A204.1 (cell line): ENCODE measurements at regions not wholly inside any gene's neighbourhood (a gene's known extent, or its start where the extent isn't known, plus 50 kb on each side); places are given as distances from the start of the nearest gene placed in this dataset.

Experiments used
- FAIRE-seq: peaks from 2 replicates; lab custom pipeline; 2012; peaks lifted over from hg19 to GRCh38; lab: Jason Lieb, UNC

GRCh38 chrX:9317176-9317575 is 147.7 kb upstream of the TBL1X start:
- FAIRE-seq: no peak

DNA sequence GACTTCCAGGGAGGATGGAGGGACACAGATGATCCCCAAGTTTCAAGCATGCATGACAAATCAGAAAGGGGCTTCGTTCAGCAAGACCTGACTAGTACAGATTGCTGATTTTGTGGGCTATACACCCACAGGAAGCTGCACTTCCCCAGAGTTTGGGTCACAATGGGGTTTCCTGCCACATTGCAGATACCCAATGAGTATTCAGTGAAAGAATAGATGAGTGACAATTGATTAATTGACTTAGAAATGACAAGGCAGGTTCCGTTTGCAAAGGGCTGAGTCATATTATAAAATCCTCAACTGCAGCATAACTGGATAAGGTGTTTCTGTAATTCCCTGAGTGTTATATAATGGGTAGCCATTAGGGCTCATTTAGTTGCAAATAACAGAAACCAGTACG is 146.6 kb upstream of the TBL1X start:
- FAIRE-seq: no peak

DNA sequence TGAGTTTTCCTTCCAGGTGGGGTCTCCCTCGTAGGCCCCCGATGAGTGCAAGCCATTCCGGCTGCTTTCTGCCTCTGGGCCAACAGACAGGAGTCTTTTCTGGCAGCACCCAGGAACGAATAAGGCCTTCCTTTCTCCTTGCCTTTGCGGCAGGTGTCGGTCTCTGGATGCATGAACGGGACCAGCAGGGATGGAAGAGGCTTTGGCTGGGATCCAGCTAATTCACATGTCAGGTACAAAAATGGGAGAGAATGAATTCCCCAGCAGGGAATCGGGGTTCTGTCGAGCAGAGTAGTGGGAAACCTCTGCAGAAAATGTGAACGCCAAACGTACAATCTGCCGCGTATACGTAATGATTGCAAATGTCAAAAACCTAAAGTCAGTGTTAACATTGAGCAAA is 146.1 kb upstream of the TBL1X start:
- FAIRE-seq: no peak

DNA sequence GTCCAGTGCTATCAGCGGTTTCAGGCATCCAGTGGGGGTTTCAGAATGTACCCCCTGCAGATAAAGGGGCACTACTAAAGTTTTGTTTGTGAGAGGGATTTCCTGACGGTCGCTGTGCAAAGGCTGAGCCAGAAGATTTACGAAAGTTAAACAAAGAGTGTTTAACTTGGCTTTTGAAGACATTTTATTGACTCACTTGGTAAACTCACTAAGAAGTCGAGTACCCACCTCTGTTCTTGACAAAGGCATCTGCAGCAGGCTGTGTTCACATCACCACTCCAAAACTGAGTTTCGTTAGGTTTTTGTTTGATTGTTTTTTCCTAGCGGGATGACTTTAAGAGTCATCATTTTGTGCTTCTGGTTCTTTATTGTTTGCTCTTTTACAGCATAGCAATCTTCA is 143.9 kb upstream of the TBL1X start:
- no peak for FAIRE-seq

- FAIRE-seq: no peak
These were observed 140.2 kb upstream of the TBL1X start for GRCh38 chrX:9324676-9325075.

GRCh38 chrX:9326369-9326768 is 138.5 kb upstream of the TBL1X start:
- no peak for FAIRE-seq

GRCh38 chrX:9327086-9327746 is 137.6 kb upstream of the TBL1X start:
- no peak for FAIRE-seq

DNA sequence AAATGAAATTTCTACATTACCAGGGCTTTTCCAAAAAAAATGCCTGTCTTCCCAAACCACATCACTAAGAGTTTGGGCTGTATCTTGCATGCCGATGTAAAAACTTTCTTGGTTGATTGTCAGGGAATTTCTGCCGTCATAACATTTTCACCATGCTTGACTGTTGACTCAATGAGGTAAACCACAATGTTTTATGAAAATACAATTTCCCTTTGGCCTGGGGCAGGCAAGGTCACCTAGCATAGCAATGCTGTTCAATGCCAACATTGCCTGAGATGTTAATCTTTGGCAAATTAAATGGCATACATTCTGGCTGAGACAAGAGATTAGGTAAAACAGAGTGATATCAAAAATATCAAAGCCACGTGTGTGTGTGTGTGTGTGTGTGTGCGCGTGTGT is 137.1 kb upstream of the TBL1X start:
- FAIRE-seq: no peak

DNA sequence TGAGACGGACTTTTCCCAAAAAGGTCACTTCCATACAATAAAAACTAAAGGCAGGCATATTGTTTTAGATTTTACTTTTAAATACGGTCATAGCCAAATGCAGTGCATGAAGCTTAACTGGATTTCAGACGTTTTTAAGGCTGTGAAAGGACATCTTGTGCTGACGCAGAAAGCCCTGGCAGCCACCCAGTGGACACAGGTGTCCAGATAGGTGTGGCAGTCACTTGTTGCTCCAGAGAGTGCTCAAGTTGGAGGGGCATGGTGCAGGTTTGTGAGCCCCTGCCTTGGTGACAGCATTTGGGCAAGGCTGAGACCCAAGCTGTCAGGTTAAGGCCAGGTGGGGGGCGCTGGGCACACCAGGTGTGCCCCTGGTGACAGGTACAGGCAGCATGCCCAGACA is 135.8 kb upstream of the TBL1X start:
- no peak for FAIRE-seq

GRCh38 chrX:9330249-9330982 is 134.4 kb upstream of the TBL1X start:
- FAIRE-seq: no peak

- FAIRE-seq: no peak
These were observed 130.8 kb upstream of the TBL1X start for GRCh38 chrX:9333873-9334560.

- FAIRE-seq: no peak
These were observed 129.6 kb upstream of the TBL1X start for GRCh38 chrX:9335251-9335650.

- no peak for FAIRE-seq
These were observed 128.4 kb upstream of the TBL1X start for GRCh38 chrX:9336456-9336855.

DNA sequence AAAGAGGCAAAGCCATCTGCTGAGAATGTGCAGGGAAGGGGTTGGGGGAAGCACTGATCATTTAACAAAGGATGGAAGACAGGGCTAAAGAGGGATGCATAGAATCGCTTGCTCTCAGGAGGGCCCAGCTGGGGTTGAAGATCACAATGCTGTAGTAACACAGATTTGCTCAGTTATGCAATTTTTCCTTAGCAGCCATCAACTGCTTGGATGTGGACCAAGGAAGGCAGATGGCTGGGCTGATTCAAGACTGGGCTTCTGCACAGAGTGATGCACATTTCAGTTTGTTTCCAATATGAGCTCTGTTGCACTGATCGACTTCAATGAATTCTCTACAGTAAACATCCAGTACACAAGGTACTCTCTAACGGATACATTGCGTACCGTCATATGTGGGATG is 127.8 kb upstream of the TBL1X start:
- FAIRE-seq: no peak

GRCh38 chrX:9338986-9339385 is 125.9 kb upstream of the TBL1X start:
- FAIRE-seq: no peak

DNA sequence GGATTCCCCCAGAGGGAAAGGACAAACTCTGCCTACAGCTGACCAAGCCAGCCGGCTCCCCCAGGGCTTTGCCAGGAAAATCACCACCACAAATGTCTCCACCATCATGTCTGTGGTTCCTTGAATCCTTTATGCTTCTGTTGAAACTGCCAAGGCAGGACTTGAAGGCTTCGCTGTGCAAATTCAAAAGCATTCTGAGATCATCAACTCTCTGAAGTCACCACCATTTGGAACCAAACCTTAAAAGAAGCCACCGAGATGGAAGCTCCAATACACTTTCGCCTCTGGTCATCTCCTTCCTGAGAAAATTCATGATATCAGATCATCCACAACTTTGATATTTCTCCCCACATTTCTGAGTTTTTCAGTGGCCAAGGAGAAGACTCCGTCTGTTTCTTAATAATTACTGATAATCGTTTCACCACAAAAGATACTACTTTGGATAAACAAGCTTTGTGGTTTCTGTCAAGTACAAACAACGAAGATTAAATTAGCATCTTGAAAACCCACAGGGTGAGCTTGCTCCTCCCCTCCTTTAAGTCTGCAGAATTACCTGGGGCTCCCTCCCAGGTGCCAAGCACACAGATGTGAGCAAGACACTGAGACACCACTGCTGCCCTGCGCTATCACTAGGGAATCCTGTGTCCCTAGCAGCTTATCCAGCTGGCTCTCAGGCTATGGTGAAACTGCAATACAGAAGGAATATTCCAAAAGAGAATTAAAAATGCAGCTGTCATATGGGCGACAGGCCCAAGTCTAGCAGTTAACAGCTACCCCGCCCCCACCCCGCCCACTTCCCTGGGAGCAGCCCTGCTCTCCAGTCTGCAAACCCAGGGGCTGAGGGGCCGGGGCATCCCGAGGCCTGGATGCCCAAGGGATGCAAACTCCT is 125.0 kb upstream of the TBL1X start:
- no peak for FAIRE-seq

- no peak for FAIRE-seq
These were observed 124.1 kb upstream of the TBL1X start for GRCh38 chrX:9340598-9341290.

DNA sequence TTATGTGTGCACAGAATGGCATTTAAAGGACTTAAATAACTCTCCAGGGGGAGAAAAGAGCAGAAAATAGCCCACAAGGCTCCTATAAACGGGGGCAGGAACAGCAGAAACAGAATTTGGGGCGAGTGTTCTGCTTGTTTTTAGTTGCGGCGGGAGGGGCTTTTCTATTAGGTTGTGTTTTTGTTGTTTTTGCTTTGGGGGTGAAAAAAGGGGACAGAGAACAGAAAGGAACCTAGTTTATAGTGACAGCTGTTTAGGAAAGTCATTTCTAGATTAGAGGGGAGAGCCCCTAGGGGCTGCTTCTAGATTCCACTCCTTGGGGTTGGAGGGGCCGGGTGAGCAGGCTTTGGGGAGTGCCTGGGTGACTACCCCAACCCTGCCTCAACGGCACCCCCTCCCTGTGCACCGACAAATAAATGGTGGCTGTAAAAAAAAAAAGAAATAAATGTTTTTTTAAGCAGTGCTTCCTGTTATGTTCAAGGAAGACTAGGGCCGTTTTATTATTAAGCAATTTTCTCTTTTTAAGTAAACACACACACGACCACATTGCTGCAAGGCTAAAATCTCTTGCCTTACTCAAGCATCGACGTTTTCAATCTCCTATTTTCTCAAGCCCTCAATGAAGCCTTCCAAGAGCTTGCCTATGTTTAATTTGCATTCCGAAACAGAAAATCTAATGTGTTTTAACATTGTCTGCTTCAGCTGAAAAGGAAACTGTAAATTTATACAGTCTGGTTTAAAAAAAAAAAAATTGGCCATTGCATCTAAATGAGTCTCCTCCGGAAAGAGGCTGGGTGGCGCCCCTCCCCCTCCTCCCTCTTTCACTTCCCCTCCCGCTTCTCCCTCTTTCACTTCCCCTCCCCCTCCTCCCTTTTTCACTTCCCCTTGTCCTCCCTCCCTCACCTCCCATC is 123.3 kb upstream of the TBL1X start:
- FAIRE-seq: peak; percentile 69

- FAIRE-seq: no peak
These were observed 122.3 kb upstream of the TBL1X start for GRCh38 chrX:9342561-9343051.

DNA sequence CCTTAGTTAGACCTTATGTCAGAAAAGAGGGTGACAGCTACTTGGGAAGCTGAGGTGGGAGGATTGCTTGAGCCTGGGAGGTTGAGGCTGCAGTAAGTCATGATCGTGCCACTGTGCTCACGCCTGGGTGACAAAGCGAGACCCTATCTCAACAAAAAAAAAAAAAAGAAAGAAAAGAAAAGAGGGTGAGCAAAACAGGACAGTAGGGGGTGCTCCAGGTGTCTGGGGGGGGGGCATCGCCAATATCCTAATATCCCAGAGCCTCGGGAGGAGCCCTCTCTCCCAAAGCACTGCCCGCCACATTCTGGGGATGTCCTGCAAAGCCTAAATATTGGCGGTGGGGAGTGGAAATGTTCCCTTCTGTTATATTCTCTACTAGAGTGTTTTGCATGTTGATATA is 120.9 kb upstream of the TBL1X start:
- FAIRE-seq: no peak

GRCh38 chrX:9345957-9346356 is 118.9 kb upstream of the TBL1X start:
- FAIRE-seq: no peak
